Hepatocyte (in vitro differentiated cells): ENCODE measurements at regions not wholly inside any gene's neighbourhood (a gene's known extent, or its start where the extent isn't known, plus 50 kb on each side); places are given as distances from the start of the nearest gene placed in this dataset.
A peak's percentile ranks its signal among the peaks of the same experiment; 100 is the strongest.

Source experiments
- DNase-seq: peaks from one replicate; pipeline ENCODE4 v3.0.0-alpha.2; 2016; ENCODE audit warnings: low spot score
- H2AFZ ChIP-seq: fragments of 200-600 bp; sonication (generic); 2 replicates; pipeline ENCODE4 v1.6.0; 2016; ENCODE audit warnings: antibody characterized with exemption, mild to moderate bottlenecking
- H3K27ac ChIP-seq: fragments of 200-600 bp; sonication (generic); 2 replicates; pipeline ENCODE4 v1.5.1; 2016; ENCODE audit warnings: mild to moderate bottlenecking
- H3K27me3 ChIP-seq: fragments of 200-600 bp; sonication (generic); 2 replicates; pipeline ENCODE4 v1.6.1; 2016
- H3K36me3 ChIP-seq: fragments of 200-600 bp; sonication (generic); replicated peaks from 2 replicates; pipeline ENCODE4 v1.5.1; 2016; ENCODE audit warnings: low read depth; ENCODE audit not compliant: insufficient read depth
- H3K4me1 ChIP-seq: fragments of 200-600 bp; sonication (generic); 2 replicates; pipeline ENCODE4 v1.5.1; 2016; ENCODE audit warnings: mild to moderate bottlenecking, moderate library complexity; ENCODE audit not compliant: insufficient read depth
- H3K4me2 ChIP-seq: fragments of 200-600 bp; sonication (generic); 2 replicates; pipeline ENCODE4 v1.6.0; 2016
- H3K4me3 ChIP-seq: fragments of 200-600 bp; sonication (generic); 2 replicates; pipeline ENCODE4 v1.5.1; 2016; ENCODE audit warnings: mild to moderate bottlenecking
- H3K79me2 ChIP-seq: fragments of 200-600 bp; sonication (generic); 2 replicates; pipeline ENCODE4 v1.6.0; 2017; ENCODE audit warnings: mild to moderate bottlenecking
- H3K9me2 ChIP-seq: fragments of 200-600 bp; sonication (generic); replicated peaks from 2 replicates; pipeline ENCODE4 v1.6.0; 2017; ENCODE audit warnings: mild to moderate bottlenecking; ENCODE audit not compliant: insufficient read depth
- H3K9me3 ChIP-seq: fragments of 200-600 bp; sonication (generic); 2 replicates; pipeline ENCODE4 v1.5.1; 2016; ENCODE audit warnings: low read depth, mild to moderate bottlenecking
- H4K20me1 ChIP-seq: fragments of 200-600 bp; sonication (generic); 2 replicates; pipeline ENCODE4 v1.6.0; 2016; ENCODE audit warnings: mild to moderate bottlenecking; ENCODE audit not compliant: insufficient read depth, poor library complexity, severe bottlenecking
- CTCF ChIP-seq: fragments of 200-600 bp; sonication (generic); IDR thresholded peaks from 2 replicates; pipeline ENCODE4 v1.5.1; 2016; ENCODE audit warnings: antibody characterized with exemption, mild to moderate bottlenecking; ENCODE audit not compliant: poor library complexity
- EZH2 ChIP-seq: fragments of 200-600 bp; sonication (generic); IDR thresholded peaks from 2 replicates; pipeline ENCODE4 v1.6.1; 2016; ENCODE audit warnings: antibody characterized with exemption, mild to moderate bottlenecking, borderline replicate concordance
- EZH2phosphoT487 ChIP-seq: fragments of 200-600 bp; sonication (generic); IDR thresholded peaks from one replicate; pipeline ENCODE4 v1.6.1; 2018; ENCODE audit warnings: antibody characterized with exemption, mild to moderate bottlenecking, low read depth, moderate library complexity; ENCODE audit not compliant: unreplicated experiment, severe bottlenecking
- WGBS: methylation state at CpG from one replicate; pipeline ENCODE4 v1.1.6; 2016; ENCODE audit warnings: low lambda C conversion rate; ENCODE audit errors: missing lambda C conversion rate; 5-methylcytosine and 5-hydroxymethylcytosine counted together

GRCh38 chr7:36034020-36034419, 119.0 kb upstream of the EEPD1 start:
- no peak for TF ChIP-seq CTCF
- TF ChIP-seq EZH2, result no peak
- Histone ChIP-seq H3K79me2 (no peaks in the 10 kb centered on the region), H3K4me3 (no peak overlapping the region), H3K9me3 (no peaks in the 10 kb centered on the region), H3K36me3 (no peaks in the 10 kb centered on the region), H2AFZ (no peak overlapping the region), H3K9me2 (no peaks in the 10 kb centered on the region), H3K27ac (no peak overlapping the region), H4K20me1 (no peaks in the 10 kb centered on the region), H3K27me3 (no peaks in the 10 kb centered on the region), H3K4me1 (peaks cover 12% of the 10 kb centered on the region), H3K4me2 (no peak overlapping the region)
- 81% methylated on average over 4 of the region's 4 CpGs for WGBS
- DNase-seq, result no peak

- peaks cover 12% of the 10 kb centered on the region for H3K4me1 ChIP-seq
- DNase-seq, result no peak
- 93% methylated on average over 7 of the region's 7 CpGs for WGBS
- H3K36me3 ChIP-seq, result no peaks in the 10 kb centered on the region
- no peaks in the 10 kb centered on the region for H3K79me2 ChIP-seq
- H4K20me1 ChIP-seq, result no peaks in the 10 kb centered on the region
- no peak overlapping the region for H3K4me2 ChIP-seq
- no peak for TF ChIP-seq EZH2
- no peak for TF ChIP-seq EZH2phosphoT487
- no peak for TF ChIP-seq CTCF
- no peak overlapping the region for H2AFZ ChIP-seq
- no peak overlapping the region for H3K27ac ChIP-seq
- no peaks in the 10 kb centered on the region for H3K9me2 ChIP-seq
- no peak overlapping the region for H3K4me3 ChIP-seq
- no peaks in the 10 kb centered on the region for H3K9me3 ChIP-seq
- H3K27me3 ChIP-seq, result no peaks in the 10 kb centered on the region
These were observed 117.9 kb upstream of the EEPD1 start for GRCh38 chr7:36035186-36035585.

GRCh38 chr7:36036590-36036989, 116.5 kb upstream of the EEPD1 start:
- TF ChIP-seq EZH2 (no peak), EZH2phosphoT487 (no peak), CTCF (no peak)
- no peaks in the 10 kb centered on the region for H3K79me2 ChIP-seq
- no peaks in the 10 kb centered on the region for H3K9me2 ChIP-seq
- H2AFZ ChIP-seq, result no peak overlapping the region
- no peaks in the 10 kb centered on the region for H3K27me3 ChIP-seq
- H4K20me1 ChIP-seq, result no peaks in the 10 kb centered on the region
- peak overlapping the region; percentile 78 for H3K27ac ChIP-seq
- WGBS, result 63% methylated on average over 4 of the region's 4 CpGs
- no peak overlapping the region for H3K4me3 ChIP-seq
- no peak for DNase-seq
- H3K36me3 ChIP-seq, result no peaks in the 10 kb centered on the region
- peak overlapping the region; percentile 25 for H3K4me2 ChIP-seq
- H3K4me1 ChIP-seq, result peaks cover 12% of the 10 kb centered on the region
- H3K9me3 ChIP-seq, result no peaks in the 10 kb centered on the region

GRCh38 chr7:36037121-36037662, 115.9 kb upstream of the EEPD1 start:
- Histone ChIP-seq H3K9me3 (no peaks in the 10 kb centered on the region), H3K27ac (peak overlapping the region; percentile 78), H3K4me2 (peak overlapping the region; percentile 25), H3K4me3 (no peak overlapping the region), H2AFZ (no peak overlapping the region), H3K4me1 (peaks cover 12% of the 10 kb centered on the region), H3K27me3 (no peaks in the 10 kb centered on the region), H3K36me3 (no peaks in the 10 kb centered on the region), H4K20me1 (no peaks in the 10 kb centered on the region), H3K79me2 (no peaks in the 10 kb centered on the region), H3K9me2 (no peaks in the 10 kb centered on the region)
- TF ChIP-seq EZH2phosphoT487 (no peak), EZH2 (no peak), CTCF (no peak)
- whole genome bisulfite sequencing, result 20% methylated on average over 11 of the region's 11 CpGs
- DNase-seq, result peak; percentile 83
